GM18861 (cell line): ENCODE measurements at regions not wholly inside any gene's neighbourhood (a gene's known extent, or its start where the extent isn't known, plus 50 kb on each side); places are given as distances from the start of the nearest gene placed in this dataset.
A peak's percentile ranks its signal among the peaks of the same experiment; 100 is the strongest.
"Not testable (repeated sequence)": the region's sequence is repeated elsewhere in the genome, so short reads cannot be mapped to it uniquely, and the experiment has no call there.

Experiments used
- ATAC-seq: cut with Tn5 transposase; IDR thresholded peaks from one replicate; pipeline ENCODE4 v1.9.1; 2021; ENCODE audit not compliant: unreplicated experiment

DNA sequence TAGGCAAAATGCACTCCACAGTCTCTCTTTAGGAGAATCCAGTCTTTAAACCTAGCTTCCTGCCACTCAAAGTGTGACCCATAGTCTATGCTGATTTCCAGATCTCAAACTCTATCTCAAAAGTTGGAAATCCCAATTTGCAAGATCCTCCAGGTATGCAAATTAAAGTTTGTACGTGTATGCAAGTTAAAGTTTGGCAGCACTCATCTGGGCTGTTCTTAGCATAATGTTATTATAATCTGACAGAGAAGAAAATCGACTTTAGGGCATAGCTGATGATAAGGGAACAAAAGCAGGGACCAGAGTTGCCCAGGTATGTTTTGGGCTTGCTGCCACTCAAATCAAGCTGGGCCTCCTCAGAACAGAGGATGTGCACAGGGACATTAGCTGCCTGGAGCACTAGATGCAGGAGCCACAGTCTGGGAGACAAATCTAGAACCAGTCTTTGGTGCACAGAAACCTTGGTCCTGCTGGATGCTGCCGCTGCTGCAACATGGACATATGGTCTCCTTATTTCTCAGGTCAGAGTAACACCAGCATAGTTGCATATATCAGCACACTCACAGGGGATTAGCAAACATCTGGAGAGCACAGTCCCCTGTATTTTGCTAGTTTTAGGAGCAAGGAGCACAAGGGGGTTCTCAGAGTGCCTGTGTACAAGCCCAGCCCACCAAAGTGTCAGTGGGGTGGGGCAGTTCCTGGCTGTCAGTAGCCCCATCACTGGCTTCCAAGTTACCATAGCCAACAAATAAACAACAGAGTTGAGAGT, 242.6 kb downstream of the TTC32 start:
- ATAC-seq: no peak

GRCh38 chr2:19656011-19656410, 245.8 kb downstream of the TTC32 start:
- ATAC-seq: no peak

DNA sequence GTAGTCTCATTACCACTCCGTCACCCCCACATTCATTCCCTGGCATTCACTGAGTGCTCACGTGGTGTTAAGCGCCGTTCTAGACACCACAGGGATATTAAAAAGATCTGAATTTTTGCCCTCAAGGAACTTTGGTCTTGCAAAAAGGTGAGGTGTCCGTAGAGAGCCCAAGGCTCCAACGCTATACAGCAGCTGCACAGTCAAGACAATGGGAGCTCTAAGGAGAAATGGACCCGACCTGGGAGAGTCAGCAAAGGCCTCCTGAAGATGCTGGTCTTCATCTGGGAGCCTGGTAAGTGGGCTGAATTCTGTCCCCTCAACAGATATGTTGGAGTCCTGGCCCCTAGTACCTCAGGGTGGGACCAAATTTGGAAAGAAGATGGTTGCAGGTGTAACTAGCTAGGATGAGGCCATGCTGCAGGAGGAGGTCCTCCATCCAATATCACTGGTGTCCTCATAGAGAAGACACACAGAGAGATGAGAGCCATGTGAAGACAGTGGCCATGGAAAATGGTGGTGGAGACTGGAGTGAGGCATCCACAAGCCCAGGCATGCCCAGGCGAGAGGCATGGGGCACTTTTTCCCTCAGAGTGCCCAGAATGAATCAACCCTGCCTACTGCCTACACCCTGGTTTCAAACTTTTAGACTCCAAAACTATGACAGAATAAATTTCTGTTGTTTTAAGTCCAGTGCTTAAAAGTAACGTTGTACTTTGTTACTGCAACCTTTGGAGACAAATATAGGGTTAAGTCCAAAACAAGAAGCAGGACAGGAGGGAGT, 247.3 kb downstream of the TTC32 start:
- ATAC-seq: no peak

DNA sequence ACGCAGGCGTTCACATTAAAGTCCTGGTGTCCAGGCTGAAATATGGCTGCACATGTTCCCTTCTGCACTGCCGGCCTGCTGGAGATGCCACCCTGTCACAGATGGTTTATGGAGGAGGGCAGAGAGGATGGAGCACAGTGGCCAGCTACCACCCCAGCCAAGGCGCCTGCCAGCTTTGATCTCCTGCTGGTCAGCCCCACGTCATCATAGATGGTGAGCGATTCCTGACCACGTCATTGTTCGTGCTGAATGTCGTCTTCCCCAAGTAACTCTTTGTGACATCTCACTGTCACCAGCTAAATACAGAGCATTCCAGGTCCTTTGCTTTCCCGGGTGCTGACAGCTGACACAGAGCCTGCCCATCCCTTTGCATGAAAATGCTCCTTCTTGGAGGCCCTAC, 248.3 kb downstream of the TTC32 start:
- ATAC-seq: no peak

GRCh38 chr2:19652811-19653210, 249.0 kb downstream of the TTC32 start:
- no peak for ATAC-seq

GRCh38 chr2:19651466-19651865, 250.3 kb downstream of the TTC32 start:
- ATAC-seq: no peak

DNA sequence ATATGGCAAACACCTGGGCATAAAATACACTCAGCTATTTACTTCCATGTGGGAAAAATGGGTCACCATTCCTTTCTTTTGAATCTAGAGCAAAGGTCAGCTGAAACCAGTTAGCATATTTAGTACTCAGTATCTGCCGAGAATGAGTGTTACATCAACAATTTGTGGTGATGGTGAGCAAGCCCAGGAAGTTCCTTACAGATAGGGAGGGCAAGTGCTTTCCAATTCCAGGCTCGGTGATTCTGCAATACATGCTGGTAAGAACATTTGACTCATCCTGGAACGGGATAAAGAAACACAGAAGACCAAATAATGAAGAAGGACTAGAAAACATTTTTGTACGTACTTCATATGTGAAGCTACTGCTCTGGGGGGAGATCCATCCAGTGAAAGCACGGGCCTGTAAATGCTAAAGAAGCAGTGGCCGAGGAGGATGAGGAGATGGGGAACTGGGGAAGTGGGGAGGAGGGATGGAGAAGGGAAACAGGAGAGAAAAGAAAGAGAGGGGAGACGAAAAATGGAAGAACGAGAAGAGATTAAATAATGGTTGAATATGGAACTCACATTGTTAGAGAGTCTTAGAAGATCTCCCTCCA, 251.9 kb downstream of the TTC32 start:
- no peak for ATAC-seq

DNA sequence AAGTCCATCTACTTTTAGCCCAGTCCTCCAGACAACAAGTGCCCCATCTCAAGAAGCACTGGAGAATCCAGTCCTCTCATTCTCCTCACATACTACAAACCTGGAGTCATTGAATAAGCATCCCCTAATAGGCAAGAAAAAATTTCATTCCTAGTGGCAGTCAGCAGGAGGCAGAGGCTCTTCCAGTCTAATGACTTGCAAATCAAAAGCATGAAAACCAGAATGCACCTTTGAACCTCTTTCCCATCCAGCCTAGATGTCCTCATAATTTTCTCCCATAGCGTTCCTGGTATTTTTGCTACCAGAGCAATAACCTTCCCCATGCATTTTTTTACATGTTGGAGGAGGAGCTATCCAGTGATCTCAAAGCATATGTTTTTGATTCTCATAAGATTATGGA, 252.6 kb downstream of the TTC32 start:
- no peak for ATAC-seq

DNA sequence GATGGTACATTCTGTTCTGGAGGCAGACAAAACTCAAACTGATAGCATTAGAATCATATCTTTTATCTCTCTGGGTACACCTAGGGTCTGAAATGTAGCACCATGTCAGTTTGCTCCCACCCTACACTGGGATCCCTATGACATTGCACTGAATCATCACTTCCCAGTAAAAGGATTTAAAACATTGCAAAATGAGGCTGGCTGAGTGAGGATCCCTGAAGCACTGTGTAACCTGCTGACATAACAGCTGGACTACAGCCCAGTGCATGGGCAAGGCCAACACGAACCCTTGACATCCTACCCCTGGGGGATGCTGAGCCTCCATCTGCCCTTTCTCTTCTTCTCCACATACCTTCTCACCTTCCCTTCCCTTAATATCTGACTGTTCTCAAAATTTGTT, 253.2 kb downstream of the TTC32 start:
- no peak for ATAC-seq

- ATAC-seq: no peak
Measured at GRCh38 chr2:19646987-19647386, 254.8 kb downstream of the TTC32 start.

DNA sequence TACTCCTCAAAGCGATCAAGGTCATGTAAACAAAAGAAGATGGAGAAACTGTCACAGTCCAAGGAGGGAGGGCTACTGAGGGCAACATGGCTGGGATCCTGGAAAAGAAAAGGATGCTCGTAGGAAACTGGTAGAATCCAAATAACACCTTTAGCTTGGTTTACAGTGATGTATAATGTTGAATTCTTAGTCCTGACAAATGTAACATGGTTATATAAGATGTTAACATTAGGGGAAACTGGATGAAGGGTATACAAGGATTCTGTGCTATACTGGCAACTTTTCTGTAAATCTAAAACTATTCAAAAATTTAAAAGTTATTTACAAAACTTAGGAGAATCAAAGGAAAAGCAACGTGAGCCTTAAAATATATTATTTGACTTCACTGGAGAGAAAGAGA, 257.0 kb downstream of the TTC32 start:
- no peak for ATAC-seq

- peak; percentile 81 for ATAC-seq
Measured at GRCh38 chr2:19643117-19643518, 258.7 kb downstream of the TTC32 start.

DNA sequence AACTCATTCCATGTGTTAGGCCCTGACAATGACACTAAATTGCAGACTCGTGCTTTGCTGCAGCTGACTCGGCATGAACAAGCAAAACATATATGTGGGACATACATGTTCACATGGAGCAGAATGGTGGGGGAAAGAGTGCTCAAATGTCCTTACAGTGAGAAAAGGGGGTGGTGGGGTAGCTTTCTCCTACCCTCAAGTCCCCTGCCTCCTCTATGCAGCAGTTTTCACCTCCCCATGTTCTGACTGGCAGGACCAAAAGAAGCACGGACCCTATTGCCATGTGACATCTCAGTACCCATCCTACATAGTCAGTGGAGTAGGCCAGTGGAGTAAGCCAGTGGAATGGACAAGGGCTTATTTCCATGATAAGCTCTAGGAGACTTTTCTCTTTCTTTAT, 259.3 kb downstream of the TTC32 start:
- no peak for ATAC-seq

- no peak for ATAC-seq
Measured at GRCh38 chr2:19635951-19636510, 265.8 kb downstream of the TTC32 start.

- ATAC-seq: no peak
Measured at GRCh38 chr2:19632403-19632991, 269.3 kb downstream of the TTC32 start.

DNA sequence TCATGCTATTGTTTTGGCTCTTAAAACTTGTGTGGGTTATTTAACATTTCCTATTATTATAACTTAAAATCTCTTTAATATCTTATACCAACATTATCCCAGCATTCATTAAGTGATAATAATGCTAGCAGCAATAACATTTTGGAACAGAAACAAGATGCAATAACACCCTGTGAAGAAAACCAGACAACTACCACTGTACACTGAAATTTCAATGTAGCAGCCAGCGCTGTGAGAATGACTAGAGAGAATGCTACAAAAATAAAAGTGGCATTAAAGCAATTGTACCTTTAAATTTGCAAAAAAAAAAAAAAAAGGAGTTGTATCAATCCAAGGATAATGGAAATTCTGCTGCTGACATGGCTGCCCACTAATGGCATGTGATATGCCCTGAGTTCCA, 269.9 kb downstream of the TTC32 start:
- ATAC-seq: no peak

- no peak for ATAC-seq
Measured at GRCh38 chr2:19630921-19631320, 270.9 kb downstream of the TTC32 start.

GRCh38 chr2:19627359-19627758, 268.9 kb upstream of the OSR1 start:
- no peak for ATAC-seq

DNA sequence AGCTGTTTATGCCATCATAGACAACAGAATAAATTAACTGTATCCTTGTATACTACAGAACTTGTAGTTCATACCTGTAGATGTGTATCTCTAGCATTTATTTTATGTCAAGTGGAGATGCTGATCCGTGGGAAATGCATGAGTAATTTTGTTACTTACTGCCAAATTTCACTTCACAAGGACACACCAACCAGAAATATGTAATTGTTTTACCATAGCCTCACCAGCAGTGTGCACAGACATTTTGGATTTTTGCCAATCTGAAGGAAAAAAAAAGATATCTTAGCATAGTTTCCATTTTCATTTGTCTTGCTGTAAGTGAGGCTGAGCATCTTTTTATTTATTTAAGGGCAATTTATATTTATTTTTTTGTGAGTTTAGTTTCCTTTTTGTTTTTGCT, 265.1 kb upstream of the OSR1 start:
- no peak for ATAC-seq

- ATAC-seq: no peak
Measured at GRCh38 chr2:19617257-19617848, 258.9 kb upstream of the OSR1 start.

DNA sequence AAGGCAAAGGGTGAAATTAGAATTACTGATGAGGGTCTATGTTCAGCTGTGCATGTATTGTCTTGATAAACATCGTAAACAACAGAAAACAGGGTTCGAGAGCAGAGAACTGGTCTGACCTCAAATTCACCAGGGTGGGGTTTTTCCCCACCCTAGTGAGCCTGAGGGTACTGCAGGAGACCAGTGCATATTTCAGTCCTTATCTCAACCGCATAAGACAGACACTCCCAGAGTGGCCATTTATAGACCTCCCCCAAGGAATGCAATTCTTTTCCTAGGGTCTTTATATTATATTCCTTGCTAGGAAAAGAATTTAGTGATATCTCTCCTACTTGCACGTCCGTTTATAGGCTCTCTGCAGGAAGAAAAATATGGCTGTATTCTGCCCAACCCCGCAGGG, 257.0 kb upstream of the OSR1 start:
- ATAC-seq: not testable (repeated sequence)
